NCI-H446 (cell line): ENCODE measurements at regions not wholly inside any gene's neighbourhood (a gene's known extent, or its start where the extent isn't known, plus 50 kb on each side); places are given as distances from the start of the nearest gene placed in this dataset.
"Not testable (repeated sequence)": the region's sequence is repeated elsewhere in the genome, so short reads cannot be mapped to it uniquely, and the experiment has no call there.

Source experiments
- DNase-seq, 2 experiments: peaks; one replicate each; lab custom pipeline; 2025; lab: John Stamatoyannopoulos, UW

DNA sequence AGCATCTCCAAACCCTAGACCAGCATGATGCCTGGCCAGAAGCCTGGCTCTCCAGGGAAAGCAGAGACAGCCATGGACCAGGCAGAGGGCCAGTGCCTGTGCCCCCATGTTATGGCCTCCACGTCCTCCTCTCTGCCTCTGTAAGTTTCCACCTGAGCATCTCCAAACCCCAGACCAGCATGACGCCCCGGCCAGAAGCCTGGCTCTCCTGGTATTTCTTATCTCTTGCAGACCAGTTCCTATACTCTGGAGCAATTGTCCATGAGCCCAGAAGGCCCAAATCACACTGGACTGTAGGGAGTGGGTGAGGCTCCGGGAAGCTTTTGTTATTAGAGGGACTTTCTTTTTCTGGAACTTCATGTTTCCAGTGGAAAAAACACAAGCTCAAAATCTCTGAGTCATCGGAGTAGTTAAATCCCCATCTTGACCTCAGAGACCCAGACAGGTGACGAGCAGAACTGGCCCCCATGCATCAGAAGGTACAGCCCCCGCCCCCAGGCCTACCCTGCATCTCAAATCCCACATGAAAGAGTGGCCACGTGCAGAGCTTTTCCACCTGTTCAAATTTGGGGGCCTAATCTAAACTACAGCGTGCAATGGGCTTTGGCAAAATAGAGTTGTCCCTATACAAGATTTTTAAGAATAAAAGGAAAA lies 110.2 kb upstream of the FOXQ1 start:
- no peak for DNase-seq

DNA sequence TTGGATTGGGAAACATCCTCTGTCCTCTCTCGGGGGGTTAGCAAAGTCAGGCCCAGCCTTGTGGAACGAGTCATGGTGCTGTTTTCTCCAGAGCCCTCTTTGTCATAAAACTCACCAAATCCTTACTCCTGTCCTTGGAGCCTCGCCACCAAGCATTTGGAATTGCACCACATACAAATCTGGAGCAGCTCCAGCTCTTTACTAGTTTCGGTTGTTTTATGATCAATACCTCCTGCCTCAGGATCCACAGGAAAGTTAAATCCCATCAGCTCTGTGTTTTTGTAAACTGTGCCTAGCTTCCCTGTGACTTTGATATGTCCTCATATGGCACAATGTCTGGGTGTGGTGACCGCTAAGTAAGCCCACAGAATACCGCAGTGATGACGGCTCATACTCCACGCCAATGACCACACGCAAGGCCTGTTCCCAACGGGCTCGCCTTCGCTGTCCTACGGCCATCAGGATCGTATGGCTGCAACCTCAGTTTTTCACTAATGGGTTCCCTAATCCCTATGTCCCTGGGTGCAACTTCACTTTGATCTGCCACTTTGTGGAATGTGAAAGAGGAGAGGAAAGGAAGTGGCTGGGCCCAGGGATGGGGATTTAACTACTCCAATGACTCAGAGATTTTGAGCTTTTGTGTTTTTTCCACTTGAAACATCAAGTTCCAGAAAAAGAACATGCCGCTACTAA lies 111.3 kb upstream of the FOXQ1 start:
- DNase-seq, result no peak

DNA sequence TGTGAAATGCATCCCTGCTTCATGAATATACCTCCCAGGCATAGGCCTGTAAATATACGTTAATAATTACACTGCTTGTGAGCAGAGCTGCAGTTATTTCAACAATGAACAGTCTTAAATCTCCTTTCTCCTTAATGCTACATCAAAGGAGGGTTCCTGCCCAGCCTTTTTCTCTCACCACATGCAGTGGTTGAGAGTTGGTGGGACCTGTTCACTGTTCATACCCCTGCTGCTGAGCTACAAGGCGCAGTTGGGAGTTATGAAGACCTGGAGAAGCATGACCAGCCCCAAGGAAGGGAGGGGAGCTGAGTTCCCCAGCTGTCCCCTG lies 111.9 kb upstream of the FOXQ1 start:
- no peak for DNase-seq

DNA sequence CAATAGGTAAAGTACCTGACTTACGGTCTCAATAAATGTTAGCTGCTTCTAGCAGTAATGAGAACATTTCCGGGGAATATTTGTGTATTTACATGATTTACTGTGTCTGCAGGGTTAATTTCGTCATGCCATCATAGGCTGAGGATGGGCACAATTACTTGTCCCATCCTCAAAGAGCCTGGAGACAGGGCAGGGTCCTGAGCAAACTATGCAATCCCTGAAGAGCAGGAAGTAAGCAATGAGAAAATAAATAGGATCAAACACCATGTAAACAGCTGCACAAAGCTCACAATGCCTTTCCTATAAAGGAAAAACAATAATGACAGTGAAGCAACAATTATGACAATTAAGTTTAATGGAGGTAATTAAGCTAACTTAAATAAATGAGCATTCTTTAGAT lies 114.6 kb upstream of the FOXQ1 start:
- no peak for DNase-seq

DNA sequence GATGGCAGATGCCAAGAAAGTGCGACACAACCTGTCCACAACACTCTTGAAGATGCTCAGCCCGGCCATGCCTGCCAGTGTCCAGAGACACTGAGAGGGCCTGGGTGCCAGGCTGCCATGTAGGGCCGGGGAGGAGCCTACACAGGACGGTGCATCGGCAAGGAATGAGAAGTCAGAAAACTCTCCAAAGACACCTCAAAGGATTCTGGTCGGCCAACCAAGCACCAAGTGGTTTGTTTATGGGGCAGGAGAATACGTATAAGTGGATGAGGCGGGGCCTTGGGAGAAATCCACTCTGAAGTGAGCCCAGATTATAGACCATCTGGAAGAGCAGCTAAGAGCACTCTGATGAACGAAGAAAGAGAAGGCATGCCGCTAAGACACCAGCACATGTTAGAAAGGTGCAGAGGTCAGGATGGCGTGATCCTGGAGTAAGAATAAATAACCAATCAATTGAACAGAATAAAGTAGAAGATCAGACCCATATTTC lies 120.7 kb upstream of the FOXQ1 start:
- DNase-seq, result no peak

DNA sequence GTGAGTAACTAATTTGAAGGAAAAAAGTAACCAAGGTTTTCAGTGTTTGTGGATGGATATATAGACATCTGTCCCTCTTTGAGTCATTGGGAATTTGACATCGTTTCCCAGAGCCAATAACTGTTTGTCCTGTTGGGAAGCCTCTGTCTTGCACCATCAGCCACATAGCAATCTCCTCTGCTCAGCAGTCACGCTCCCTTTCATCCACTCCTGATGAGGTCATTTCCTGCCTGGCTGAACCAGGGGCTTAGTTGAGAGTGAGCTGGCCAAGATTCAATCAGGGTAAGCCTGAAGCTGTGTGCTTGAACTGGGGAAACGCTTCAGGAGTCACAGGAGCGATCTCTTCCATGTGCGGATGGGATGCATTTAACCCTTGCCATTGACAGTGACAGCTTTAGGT lies 121.5 kb upstream of the FOXQ1 start:
- no peak for DNase-seq

DNA sequence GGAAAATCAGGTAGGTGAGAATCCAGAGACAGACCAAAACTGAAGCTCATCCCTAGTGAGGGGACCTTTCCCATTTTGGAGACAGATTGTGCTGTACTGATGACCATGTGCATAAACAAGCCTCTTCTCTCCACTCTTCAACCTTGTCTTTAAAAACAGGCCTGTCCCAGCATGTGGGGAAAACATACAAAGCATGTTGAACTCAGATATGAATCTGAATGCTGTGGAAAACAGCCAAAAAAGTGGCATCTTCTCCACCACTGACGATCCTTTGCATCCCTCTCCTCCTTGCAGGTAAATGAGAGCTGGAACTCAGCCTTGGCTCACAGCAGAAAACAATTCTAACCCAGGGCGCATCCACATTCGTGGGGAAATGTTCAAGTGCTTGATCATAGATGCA lies 123.7 kb upstream of the FOXQ1 start:
- no peak for DNase-seq

DNA sequence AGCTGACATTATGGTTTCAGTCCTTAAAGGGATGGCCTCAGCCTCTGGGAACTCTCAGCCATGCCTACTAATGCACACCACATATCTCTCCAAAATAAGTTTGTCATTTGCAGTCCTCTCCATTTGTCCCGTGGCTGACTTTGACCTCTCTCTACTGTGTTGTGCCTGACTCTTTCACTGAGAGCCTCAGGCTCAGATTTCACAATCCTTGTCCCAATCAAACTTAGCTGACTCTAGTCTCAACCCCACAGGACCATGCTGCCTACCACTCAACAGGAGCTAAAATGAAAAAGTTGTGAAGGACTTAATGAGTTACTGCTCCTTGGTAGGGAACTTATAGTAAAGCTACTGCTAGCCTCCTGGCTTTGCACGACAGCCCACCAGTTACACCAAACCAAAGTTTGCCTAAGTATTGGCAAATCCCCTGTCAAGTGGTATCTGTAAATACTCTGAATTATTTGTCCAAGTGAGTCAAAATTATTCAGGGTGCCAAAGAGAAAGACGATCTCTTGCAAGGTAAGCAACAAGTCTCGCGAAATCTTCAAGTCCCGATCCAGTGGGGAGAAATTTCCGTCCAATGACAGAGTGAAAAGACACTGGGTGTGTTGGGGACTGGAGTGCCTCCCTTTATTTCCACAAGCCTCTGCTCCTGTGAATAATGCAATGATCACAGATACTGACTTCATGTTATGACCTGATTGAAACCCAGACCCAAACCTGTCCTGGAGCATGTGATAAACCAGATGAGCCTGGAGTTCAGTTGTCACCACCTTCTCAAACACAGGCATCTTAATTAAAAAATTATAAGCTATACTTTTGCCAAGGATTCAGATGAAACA lies 124.4 kb upstream of the FOXQ1 start:
- DNase-seq, result no peak

DNA sequence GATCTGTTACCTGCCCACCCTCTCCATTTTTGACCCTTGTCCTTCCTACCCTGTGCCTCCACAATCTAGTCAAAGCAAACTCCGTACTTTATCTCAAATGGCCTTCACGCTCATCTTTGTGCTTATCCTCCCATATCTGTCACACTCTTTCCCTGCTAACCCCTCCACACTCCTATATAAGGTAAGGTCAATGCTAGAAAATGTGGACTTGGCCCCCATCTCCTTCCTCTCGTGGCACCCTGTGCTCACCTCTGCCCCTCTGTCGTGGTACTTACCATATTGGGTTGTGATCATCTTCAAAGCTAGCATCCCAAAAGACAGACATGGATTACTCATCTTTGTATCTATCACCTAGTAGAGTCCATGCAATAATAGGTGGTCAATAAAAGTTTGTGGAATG lies 127.6 kb upstream of the FOXQ1 start:
- DNase-seq, result no peak

DNA sequence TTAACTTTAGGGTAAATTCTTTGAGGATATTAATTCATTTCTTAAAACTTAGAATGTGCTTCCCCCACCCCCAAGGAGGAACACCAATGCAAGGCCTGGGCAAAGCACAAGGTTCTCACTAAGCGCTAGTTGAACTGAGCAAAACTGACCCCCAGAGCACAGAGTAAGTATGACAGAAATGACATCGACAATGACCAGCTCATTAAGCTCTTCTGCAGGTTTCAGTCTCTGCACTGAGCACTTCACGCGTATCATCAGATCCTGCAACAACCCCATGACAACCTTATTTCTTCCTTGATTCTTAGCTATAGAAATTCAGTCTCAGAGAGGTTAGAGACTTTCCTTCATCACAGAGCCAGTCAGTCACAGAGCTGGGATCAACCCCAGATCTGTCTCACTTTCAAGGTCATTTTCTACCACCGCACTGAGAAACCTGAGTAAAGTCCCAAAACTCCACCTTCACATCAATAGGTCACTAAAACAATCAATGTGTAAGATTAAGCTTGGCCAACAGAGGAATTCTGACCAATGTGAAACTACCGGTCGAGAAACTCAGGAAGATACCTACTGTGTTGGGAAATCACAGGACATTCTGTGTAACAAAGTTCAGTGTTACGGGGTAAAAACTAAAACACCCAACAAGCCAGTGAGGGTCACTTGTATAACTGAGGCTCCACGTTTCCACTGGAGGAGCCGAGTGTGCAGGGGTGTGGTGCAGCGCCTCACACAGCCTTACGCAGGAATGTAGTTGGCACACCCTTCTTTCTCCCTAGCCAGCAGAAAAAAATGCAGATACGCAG lies 129.0 kb upstream of the FOXQ1 start:
- no peak for DNase-seq

DNA sequence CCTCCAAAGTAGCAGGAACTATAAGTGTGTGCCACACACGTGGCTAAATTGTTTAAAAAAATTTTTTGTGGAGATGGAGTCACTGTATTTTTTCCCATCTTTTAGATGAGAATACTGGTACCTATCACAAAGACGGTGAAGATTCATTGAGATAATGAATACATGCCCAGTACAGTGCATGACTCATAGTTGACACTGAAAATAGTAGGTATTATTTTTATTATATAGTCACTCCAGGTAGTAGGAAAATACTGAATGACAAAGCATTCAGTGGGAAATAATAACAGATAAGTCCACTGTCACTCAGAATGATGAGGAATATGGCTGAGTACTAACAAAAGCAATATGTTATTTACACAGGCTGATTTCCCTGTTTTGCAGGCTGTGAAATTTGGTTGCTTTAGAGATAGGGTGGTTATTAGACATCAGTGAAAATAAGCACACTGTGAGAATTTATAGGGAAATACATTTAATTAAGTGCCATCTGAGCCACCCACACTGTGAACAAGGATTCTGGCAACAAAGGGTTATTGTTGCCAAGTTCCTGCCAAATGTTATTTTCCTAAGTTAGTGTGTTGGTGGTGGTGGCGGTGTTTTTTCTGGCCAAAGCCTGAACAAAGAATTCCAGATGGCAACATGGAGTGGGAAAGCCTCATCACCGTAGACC lies 129.8 kb upstream of the FOXQ1 start:
- no peak for DNase-seq

DNA sequence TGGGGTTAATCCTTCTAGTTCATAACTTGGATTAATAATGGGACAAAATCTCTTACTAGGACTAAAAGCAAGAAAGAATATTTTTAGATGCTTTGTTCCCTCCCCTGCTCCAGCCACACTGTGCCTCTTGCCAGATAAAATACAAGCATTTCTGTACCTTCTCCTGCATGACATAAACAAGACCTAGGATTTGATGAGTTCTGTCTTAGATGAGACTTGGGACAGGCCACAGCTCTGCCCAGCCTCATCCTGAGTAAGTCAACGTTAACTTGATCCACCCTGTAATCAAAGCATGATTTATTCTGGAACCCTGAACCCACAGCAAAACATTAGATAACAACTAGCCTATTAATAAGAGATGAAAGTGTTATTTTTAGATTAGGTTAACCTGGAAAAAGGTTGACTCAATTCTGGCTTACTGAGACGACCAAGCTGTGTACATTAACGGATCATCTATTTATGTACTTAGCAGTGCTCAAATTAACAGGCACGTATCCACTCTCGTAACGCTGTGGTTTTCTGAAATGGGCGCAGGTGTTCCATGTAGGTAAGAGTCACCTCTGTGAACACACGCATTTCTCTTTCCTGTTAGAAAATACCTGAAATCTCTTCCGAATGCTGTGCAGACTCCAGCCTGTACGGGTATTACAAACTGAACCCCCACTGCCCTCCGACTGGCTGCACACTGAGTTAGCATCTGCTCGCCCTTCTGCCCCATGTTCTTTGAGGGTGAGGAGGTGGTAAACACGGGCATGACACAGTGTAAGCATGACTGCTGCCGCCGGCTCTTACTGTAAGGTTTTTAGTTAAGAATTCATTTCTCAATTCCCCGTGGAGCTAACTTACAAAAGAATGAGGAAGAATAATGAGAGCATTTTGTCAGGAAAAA lies 132.1 kb upstream of the FOXQ1 start:
- DNase-seq, result no peak

DNA sequence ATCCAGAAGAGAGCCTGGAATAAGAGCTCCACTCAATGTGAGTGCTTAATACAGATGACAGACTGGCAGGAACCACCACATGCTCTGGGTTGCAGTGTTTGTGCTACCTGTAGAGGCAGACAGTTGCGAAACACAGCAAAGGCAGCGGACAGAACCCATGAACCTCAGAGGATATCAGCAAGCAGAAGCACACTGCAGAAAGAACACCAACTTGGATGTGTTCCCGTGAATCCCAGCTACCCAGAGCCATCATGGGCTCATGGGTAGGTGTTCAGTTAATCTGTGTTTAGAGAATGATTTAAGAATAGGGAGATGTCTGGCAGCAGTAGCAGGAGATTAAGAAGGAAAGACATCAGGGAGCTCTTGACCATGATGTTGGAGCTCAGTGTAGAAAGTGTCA lies 133.3 kb upstream of the FOXQ1 start:
- DNase-seq, result no peak

DNA sequence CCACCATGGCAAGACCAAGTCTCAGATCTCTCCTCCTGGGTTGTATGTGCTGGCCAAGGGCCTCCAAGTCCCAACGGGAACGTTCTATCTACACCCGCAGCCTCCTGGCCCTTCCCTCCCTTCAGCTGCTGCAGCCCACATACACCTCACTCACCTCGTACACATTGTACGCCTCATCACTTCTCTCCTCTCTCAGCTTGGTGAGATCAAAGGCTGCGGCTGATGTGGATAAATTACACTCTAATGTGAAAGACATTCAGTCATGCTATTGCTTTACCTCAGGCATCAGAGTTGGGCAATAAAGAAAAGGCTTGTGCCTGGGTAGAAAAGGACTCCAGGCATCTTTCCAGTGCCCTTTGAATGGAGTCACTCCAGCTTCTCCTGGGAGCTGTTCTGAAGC lies 135.3 kb upstream of the FOXQ1 start:
- no peak for DNase-seq

DNA sequence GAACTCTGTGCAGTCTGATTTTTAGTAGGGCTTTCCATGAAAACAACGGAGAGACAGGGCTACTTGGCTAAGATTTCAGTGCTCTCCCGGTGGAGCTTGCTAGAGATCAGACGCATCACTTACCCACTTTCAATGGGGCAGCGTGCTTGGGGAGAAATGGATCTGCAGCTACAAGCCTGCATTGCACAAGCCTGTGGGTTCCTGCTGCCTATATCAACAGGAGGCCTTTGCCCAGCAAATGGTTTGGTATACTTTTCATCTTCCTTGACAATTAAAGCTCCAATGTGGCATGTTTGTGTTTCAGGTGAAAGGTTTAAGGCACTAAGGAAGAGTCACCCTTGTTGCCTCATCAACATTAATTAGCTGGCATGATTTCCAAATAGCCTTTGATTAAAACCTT lies 136.0 kb upstream of the FOXQ1 start:
- DNase-seq, result no peak

DNA sequence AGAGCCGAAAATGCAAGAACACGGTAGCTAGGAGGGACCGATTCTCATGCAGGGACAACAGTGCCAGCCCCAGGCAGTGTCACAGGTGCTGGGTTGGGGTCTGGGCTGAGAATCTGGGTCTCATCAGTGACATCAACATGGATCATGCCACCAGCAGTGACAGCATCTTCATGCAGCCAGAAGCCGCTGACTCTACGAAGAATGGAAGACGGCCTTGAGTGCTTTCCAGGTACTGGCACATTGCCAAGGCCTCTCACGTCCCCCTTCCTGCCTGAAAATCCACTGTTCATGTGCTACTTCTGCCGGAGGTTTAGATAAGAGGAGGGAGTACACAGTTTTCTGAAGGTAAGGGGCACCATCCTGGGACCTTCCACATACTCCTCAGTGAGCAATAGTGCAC lies 141.1 kb upstream of the FOXQ1 start:
- DNase-seq, result peak in 1 of 2 experiments; percentile 26

DNA sequence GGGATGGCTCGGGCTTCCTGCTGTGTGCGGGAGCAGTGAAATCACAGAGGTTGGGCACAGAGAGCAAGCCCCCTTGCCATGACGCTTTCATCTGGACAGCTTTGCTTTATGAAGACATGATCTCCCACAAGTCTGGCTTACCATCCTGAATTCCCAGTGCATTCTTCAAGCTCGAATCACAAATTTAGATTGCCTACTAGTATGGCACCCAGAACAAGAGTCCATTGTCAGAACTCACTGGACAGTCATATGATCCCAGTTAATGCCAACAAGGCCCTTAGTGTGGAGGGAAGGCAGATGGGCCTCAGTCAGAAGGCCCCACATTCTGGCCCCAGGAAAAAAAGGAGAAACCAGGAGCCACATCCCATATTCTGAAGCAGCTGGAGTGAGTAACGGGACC lies 147.3 kb upstream of the FOXQ1 start:
- DNase-seq, result no peak

DNA sequence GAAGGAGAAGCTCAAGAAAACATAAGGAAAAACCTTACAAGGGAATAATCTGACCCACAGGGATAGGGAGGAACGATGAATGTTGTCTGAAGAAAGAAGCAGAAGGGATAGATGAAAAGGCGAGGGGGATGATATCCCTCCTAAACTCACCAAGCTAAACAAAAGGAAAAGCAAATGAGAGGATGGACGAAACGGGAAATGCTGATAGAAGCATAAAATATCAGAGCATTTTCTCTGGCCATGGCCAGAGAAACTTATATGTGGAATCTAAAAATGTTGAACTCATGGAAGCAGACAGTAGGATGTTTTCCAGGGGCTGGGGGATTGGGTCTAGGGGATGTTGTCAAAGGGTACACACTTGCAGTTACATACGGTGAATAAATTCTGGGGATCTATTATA lies 148.4 kb upstream of the FOXQ1 start:
- no peak for DNase-seq

DNA sequence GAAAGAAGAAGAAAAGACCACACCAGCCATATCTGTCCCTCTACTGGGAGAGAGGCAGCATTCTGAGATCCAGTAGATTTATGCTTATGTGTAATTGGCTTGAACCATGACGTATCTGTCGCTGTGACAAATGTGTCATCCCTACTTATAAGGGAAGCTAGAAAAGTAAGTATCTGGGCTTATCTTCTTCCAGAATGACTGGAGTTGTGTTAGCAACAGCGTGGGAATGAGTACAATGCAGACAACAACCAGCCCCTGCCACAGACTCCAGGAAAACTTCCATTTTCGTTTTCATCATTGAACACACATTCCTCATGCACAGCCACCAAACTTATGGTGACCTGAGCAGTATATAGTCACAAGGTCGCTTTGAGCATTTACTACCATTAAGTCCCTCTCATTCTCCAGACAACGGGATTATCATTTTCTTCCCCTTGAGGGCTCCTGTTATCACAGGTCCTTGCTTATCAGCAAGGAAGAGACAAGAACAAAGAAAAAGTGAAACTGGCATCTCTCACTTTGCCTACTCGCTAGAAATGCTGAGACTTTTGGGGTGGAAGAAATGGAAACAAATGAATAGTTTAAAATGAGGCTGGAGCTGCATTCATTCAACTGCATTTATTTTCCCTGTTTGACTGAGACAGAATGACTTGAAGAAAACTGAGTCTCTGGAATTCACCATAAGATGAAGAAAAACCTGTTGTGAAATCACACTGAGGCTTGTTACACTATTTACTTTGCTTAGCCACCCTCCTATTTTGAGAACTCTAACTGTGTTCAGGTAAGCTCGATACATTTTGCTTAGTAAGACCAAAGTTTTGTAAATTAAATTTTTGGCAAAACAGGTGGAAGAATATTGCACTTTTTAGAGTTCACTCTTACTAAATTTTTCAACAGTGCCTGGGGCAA lies 149.3 kb upstream of the FOXQ1 start:
- no peak for DNase-seq

DNA sequence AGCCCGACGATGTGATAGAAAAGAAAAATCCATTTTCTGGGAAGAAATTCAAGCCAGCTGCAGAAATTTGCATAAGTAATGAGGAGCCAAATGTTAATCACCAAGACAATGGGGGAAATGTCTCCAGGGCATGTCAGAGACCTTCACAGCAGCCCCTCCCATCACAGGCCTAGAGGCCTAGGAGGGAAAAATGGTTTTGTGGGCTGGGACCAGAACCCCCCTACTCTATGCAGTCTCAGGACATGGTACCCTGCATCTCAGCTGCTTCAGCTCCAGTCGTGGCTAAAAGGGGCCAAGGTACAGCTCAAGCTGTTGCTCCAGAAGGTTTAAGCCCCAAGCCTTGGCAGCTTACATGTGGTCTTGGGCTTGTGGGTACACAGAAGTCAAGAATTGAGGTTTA lies 155.5 kb upstream of the FOXQ1 start:
- not testable (repeated sequence) for DNase-seq
